Non-pigmented ciliary epithelial cell (primary cell): ENCODE measurements at regions not wholly inside any gene's neighbourhood (a gene's known extent, or its start where the extent isn't known, plus 50 kb on each side); places are given as distances from the start of the nearest gene placed in this dataset.

ENCODE experiments used
- DNase-seq: peaks from one replicate; pipeline ENCODE4 v3.0.0-alpha.2; 2010; ENCODE audit warnings: low read depth

GRCh38 chr9:551986-552929 is 289.2 kb upstream of the DMRT1 start:
- no peak for DNase-seq

GRCh38 chr9:555493-555892 is 286.0 kb upstream of the DMRT1 start:
- no peak for DNase-seq

GRCh38 chr9:556199-556598 is 285.3 kb upstream of the DMRT1 start:
- DNase-seq = no peak

GRCh38 chr9:556675-557074 is 284.8 kb upstream of the DMRT1 start:
- DNase-seq = no peak

- peak; percentile 27 for DNase-seq
These were observed 283.8 kb upstream of the DMRT1 start for GRCh38 chr9:557601-558201.

GRCh38 chr9:561427-561826 is 280.1 kb upstream of the DMRT1 start:
- DNase-seq = no peak

GRCh38 chr9:563200-563599 is 278.3 kb upstream of the DMRT1 start:
- no peak for DNase-seq

GRCh38 chr9:565528-565927 is 276.0 kb upstream of the DMRT1 start:
- no peak for DNase-seq

- DNase-seq = no peak
These were observed 274.3 kb upstream of the DMRT1 start for GRCh38 chr9:567128-567746.

GRCh38 chr9:567747-568305 is 273.7 kb upstream of the DMRT1 start:
- DNase-seq = no peak

GRCh38 chr9:569296-569695 is 272.2 kb upstream of the DMRT1 start:
- DNase-seq = no peak

GRCh38 chr9:570187-570586 is 271.3 kb upstream of the DMRT1 start:
- no peak for DNase-seq

- no peak for DNase-seq
These were observed 270.4 kb upstream of the DMRT1 start for GRCh38 chr9:571066-571465.

GRCh38 chr9:571741-572140 is 269.8 kb upstream of the DMRT1 start:
- no peak for DNase-seq

- no peak for DNase-seq
These were observed 267.6 kb upstream of the DMRT1 start for GRCh38 chr9:573691-574410.

GRCh38 chr9:575139-575538 is 266.4 kb upstream of the DMRT1 start:
- no peak for DNase-seq

GRCh38 chr9:580652-581342 is 260.7 kb upstream of the DMRT1 start:
- DNase-seq = no peak

- no peak for DNase-seq
These were observed 259.6 kb upstream of the DMRT1 start for GRCh38 chr9:581673-582497.

- no peak for DNase-seq
These were observed 258.7 kb upstream of the DMRT1 start for GRCh38 chr9:582775-583174.

GRCh38 chr9:587527-587926 is 254.0 kb upstream of the DMRT1 start:
- DNase-seq = no peak

- no peak for DNase-seq
These were observed 252.5 kb upstream of the DMRT1 start for GRCh38 chr9:588981-589380.
